Testis (tissue), 2 donors: ENCODE measurements at regions not wholly inside any gene's neighbourhood (a gene's known extent, or its start where the extent isn't known, plus 50 kb on each side); places are given as distances from the start of the nearest gene placed in this dataset.
A peak's percentile ranks its signal among the peaks of the same experiment; 100 is the strongest.
"Not testable (repeated sequence)": the region's sequence is repeated elsewhere in the genome, so short reads cannot be mapped to it uniquely, and the experiment has no call there.

ENCODE experiments used
- DNase-seq: peaks from one replicate; pipeline ENCODE4 v3.0.0-alpha.2; 2019
- H3K27ac ChIP-seq, 2 donors: fragments of 200-600 bp; sonication (generic); one replicate each; pipeline ENCODE4 v1.5.1; 2019
- H3K27me3 ChIP-seq: fragments of 200-600 bp; sonication (generic); one replicate; pipeline ENCODE4 v1.5.1; 2019
- H3K36me3 ChIP-seq: fragments of 200-600 bp; sonication (generic); one replicate; pipeline ENCODE4 v1.5.1; 2017; ENCODE audit warnings: low read depth; ENCODE audit errors: missing control alignments
- H3K4me1 ChIP-seq: fragments of 200-600 bp; sonication (generic); one replicate; pipeline ENCODE4 v1.5.1; 2019
- H3K4me3 ChIP-seq, 2 donors: fragments of 200-600 bp; sonication (generic); one replicate each; pipeline ENCODE4 v1.5.1; 2017 to 2019
- H3K9me3 ChIP-seq: fragments of 200-600 bp; sonication (generic); one replicate; pipeline ENCODE4 v1.5.1; 2017
- CTCF ChIP-seq, 3 experiments: fragments of 450-650 bp in 2 of 3; fragments of 200-600 bp in 1 of 3; sonication (generic) in 1 of 3; IDR thresholded peaks; one replicate each; pipeline ENCODE4 v1.5.1; 2016 to 2019; ENCODE audit warnings: antibody characterized with exemption in 3 of 3, mild to moderate bottlenecking in 2 of 3, moderate library complexity in 1 of 3
- POLR2A ChIP-seq: fragments of 450-650 bp; IDR thresholded peaks from one replicate; pipeline ENCODE4 v1.6.1; 2017; ENCODE audit warnings: antibody characterized with exemption, mild to moderate bottlenecking, moderate library complexity
- WGBS, 2 donors: methylation state at CpG; one replicate each; pipeline ENCODE4 v1.1.5; 2018; 5-methylcytosine and 5-hydroxymethylcytosine counted together
- intact Hi-C: fragments of 100-400 bp; cut with DNase I; formaldehyde crosslinking; loops from one replicate; pipeline ENCODE4 v1.15.1; 2023; ENCODE audit warnings: low total_unique reads

GRCh38 chr6:100228834-100229441 lies 234.9 kb upstream of the MCHR2 start:
- no peaks in the 10 kb centered on the region for H3K27me3 ChIP-seq
- peak overlapping the region; percentile 36 to 59 for H3K4me3 ChIP-seq
- H3K9me3 ChIP-seq = no peaks in the 10 kb centered on the region
- TF ChIP-seq POLR2A (no peak), CTCF (IDR thresholded peaks at IDR 0.05) (no peak)
- DNase-seq = peak; percentile 87
- 0 to 2% methylated on average over 16 to 30 of the region's 30 CpGs for WGBS, 2 donors
- intact Hi-C loops = no loop called here
- no peak overlapping the region for H3K27ac ChIP-seq
- H3K4me1 ChIP-seq = no peaks in the 10 kb centered on the region
- no peaks in the 10 kb centered on the region for H3K36me3 ChIP-seq

GRCh38 chr6:100228437-100228833 lies 234.4 kb upstream of the MCHR2 start:
- no peak overlapping the region for H3K27ac ChIP-seq
- no peaks in the 10 kb centered on the region for H3K4me1 ChIP-seq
- intact Hi-C loops = no loop called here
- no peak for DNase-seq
- 30 to 32% methylated on average over 8 of the region's 8 CpGs for WGBS, 2 donors
- H3K9me3 ChIP-seq = no peaks in the 10 kb centered on the region
- TF ChIP-seq CTCF (IDR thresholded peaks at IDR 0.05) (no peak), POLR2A (no peak)
- H3K27me3 ChIP-seq = no peaks in the 10 kb centered on the region
- H3K36me3 ChIP-seq = no peaks in the 10 kb centered on the region
- peak overlapping the region; percentile 36 to 59 for H3K4me3 ChIP-seq

- H3K4me3 ChIP-seq = no peak overlapping the region
- no peaks in the 10 kb centered on the region for H3K9me3 ChIP-seq
- TF ChIP-seq POLR2A (no peak), CTCF (IDR thresholded peaks at IDR 0.05) (no peak)
- DNase-seq = no peak
- no peaks in the 10 kb centered on the region for H3K27me3 ChIP-seq
- H3K4me1 ChIP-seq = no peaks in the 10 kb centered on the region
- no peak overlapping the region for H3K27ac ChIP-seq
- intact Hi-C loops = no loop called here
- H3K36me3 ChIP-seq = no peaks in the 10 kb centered on the region
- WGBS, 2 donors = 47 to 53% methylated on average over 3 of the region's 3 CpGs
Observed at GRCh38 chr6:100226811-100227210, 232.8 kb upstream of the MCHR2 start.

GRCh38 chr6:100223952-100224351 lies 229.9 kb upstream of the MCHR2 start:
- H3K4me1 ChIP-seq, intact Hi-C loops, H3K27me3 ChIP-seq, H3K27ac ChIP-seq, DNase-seq, H3K9me3 ChIP-seq, H3K4me3 ChIP-seq, H3K36me3 ChIP-seq: not testable (repeated sequence)
- WGBS, 2 donors = 86 to 88% methylated on average over 1 of the region's 1 CpG

- H3K9me3 ChIP-seq = no peaks in the 10 kb centered on the region
- no peak for DNase-seq
- WGBS, 2 donors = 62 to 69% methylated on average over 4 of the region's 4 CpGs
- no peak for TF ChIP-seq CTCF (IDR thresholded peaks at IDR 0.05)
- no peak for TF ChIP-seq POLR2A
- no peaks in the 10 kb centered on the region for H3K27me3 ChIP-seq
- no peaks in the 10 kb centered on the region for H3K36me3 ChIP-seq
- H3K27ac ChIP-seq = no peak overlapping the region
- intact Hi-C loops = no loop called here
- no peaks in the 10 kb centered on the region for H3K4me1 ChIP-seq
- H3K4me3 ChIP-seq = no peak overlapping the region
Observed at GRCh38 chr6:100220543-100220942, 226.5 kb upstream of the MCHR2 start.
